Activated CD4-positive, alpha-beta memory T cell treated with anti-CD3 and anti-CD28 coated beads for 36 hours (primary cell): ENCODE measurements at regions not wholly inside any gene's neighbourhood (a gene's known extent, or its start where the extent isn't known, plus 50 kb on each side); places are given as distances from the start of the nearest gene placed in this dataset.

Experiments
- CTCF ChIA-PET: fragments of 350-600 bp; sonication (Branson Sonifier 250); formaldehyde crosslinking; loops from one replicate; lab custom pipeline; 2021; ENCODE audit warnings: antibody characterized with exemption, inconsistent platforms; lab: Charles Lee
- POLR2A ChIA-PET: fragments of 350-600 bp; sonication (Branson Sonifier 250); formaldehyde crosslinking; loops from one replicate; lab custom pipeline; 2021; ENCODE audit warnings: antibody characterized with exemption; lab: Charles Lee
- DNase-seq: peaks from one replicate; pipeline ENCODE4 v3.0.0-alpha.2; 2020
- H3K27ac Mint-ChIP-seq: one replicate; pipeline ENCODE4 v1.8.0; 2021; ENCODE audit warnings: mixed read lengths
- H3K27me3 Mint-ChIP-seq: one replicate; pipeline ENCODE4 v1.8.0; 2021; ENCODE audit warnings: mixed read lengths
- H3K36me3 Mint-ChIP-seq: one replicate; pipeline ENCODE4 v1.8.0; 2021; ENCODE audit warnings: mixed read lengths
- H3K4me1 Mint-ChIP-seq: one replicate; pipeline ENCODE4 v1.8.0; 2021; ENCODE audit warnings: low read depth, mixed read lengths
- H3K4me3 Mint-ChIP-seq: one replicate; pipeline ENCODE4 v1.8.0; 2021; ENCODE audit warnings: mild to moderate bottlenecking, mixed read lengths
- H3K9me3 Mint-ChIP-seq: one replicate; pipeline ENCODE4 v1.8.0; 2021; ENCODE audit warnings: mixed read lengths
- intact Hi-C: fragments of 100-400 bp; cut with micrococcal nuclease; formaldehyde crosslinking; loops from one replicate; pipeline ENCODE4 v1.15.1; 2023

GRCh38 chr2:176689711-176690110, 420.5 kb downstream of the MTX2 start:
- no peaks in the 10 kb centered on the region for H3K4me1 Mint-ChIP-seq
- no peak for DNase-seq
- intact Hi-C loops, result no loop called here
- ChIA-PET CTCF (interaction anchor here (0.6 to 1.2 kb wide), 2 partner anchors 125 to 459 kb away, joined by 3 read pairs; no protein-coding TSS in a partner anchor), POLR2A (no interaction called here)
- no peak overlapping the region for H3K4me3 Mint-ChIP-seq
- H3K27me3 Mint-ChIP-seq, result peaks cover 14% of the 10 kb centered on the region
- H3K36me3 Mint-ChIP-seq, result no peaks in the 10 kb centered on the region
- no peak overlapping the region for H3K27ac Mint-ChIP-seq
- H3K9me3 Mint-ChIP-seq, result no peaks in the 10 kb centered on the region

- POLR2A ChIA-PET, result no interaction called here
Measured at GRCh38 chr2:176691471-176691870, 422.2 kb downstream of the MTX2 start.

DNA sequence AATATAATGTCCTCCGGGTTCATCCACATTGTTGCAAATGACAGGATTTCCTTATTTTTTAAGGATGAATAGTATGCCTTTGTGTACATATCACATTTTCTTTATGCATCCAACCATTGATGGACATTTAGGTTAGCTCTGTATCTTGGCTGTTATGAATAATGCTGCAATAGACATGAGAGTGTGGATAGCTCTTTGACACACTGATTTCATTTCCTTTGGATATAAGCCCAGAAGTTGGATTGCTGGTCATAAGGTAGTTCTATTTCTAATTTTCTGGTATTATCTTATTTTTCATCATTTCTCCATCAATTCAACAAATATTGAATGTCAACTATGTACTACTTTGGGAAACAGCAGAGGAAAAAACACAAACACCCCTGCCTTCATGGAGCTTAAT, 423.3 kb downstream of the MTX2 start:
- no peaks in the 10 kb centered on the region for H3K36me3 Mint-ChIP-seq
- CTCF ChIA-PET, result no interaction called here
- POLR2A ChIA-PET, result no interaction called here
- peaks cover 10% of the 10 kb centered on the region for H3K27me3 Mint-ChIP-seq
- intact Hi-C loops, result no loop called here
- no peaks in the 10 kb centered on the region for H3K9me3 Mint-ChIP-seq
- no peak overlapping the region for H3K4me3 Mint-ChIP-seq
- no peaks in the 10 kb centered on the region for H3K4me1 Mint-ChIP-seq
- H3K27ac Mint-ChIP-seq, result no peak overlapping the region
- DNase-seq, result no peak

More at GRCh38 chr2:176691471-176691870, 422.2 kb downstream of the MTX2 start:
- Mint-ChIP-seq H3K9me3 (no peaks in the 10 kb centered on the region), H3K27ac (no peak overlapping the region), H3K27me3 (peaks cover 10% of the 10 kb centered on the region), H3K36me3 (no peaks in the 10 kb centered on the region), H3K4me3 (no peak overlapping the region), H3K4me1 (no peaks in the 10 kb centered on the region)
- DNase-seq, result no peak
- intact Hi-C loops, result no loop called here
- CTCF ChIA-PET, result no interaction called here

DNA sequence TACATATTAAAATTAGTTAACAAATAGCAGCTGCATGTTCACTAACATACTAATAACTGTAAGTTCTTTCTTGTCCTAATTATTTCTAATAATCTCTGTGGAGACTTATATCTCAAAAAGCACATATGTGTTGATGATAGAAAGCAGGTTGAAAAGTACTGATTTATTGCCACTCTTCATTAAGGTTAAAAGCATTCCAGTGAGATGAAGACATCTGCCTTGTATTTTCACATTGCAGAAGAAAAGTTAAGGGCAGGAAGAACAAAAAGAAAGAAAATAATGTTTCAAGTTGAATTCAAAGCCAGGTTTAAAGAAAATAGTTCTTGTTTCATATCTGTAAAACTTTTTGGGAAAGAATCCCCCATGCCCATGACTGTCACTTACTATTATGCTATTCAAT, 429.9 kb downstream of the MTX2 start:
- Mint-ChIP-seq H3K27ac (no peak overlapping the region), H3K27me3 (peaks cover 6% of the 10 kb centered on the region), H3K4me1 (no peaks in the 10 kb centered on the region), H3K9me3 (no peaks in the 10 kb centered on the region), H3K4me3 (no peak overlapping the region), H3K36me3 (no peaks in the 10 kb centered on the region)
- POLR2A ChIA-PET, result no interaction called here
- no peak for DNase-seq
- intact Hi-C loops, result no loop called here
- CTCF ChIA-PET, result no interaction called here

GRCh38 chr2:176699644-176700043, 430.4 kb downstream of the MTX2 start:
- CTCF ChIA-PET, result no interaction called here
- POLR2A ChIA-PET, result no interaction called here
- Mint-ChIP-seq H3K4me3 (no peak overlapping the region), H3K36me3 (no peaks in the 10 kb centered on the region), H3K27me3 (peaks cover 6% of the 10 kb centered on the region), H3K9me3 (no peaks in the 10 kb centered on the region), H3K27ac (no peak overlapping the region), H3K4me1 (no peaks in the 10 kb centered on the region)
- DNase-seq, result no peak
- intact Hi-C loops, result no loop called here

DNA sequence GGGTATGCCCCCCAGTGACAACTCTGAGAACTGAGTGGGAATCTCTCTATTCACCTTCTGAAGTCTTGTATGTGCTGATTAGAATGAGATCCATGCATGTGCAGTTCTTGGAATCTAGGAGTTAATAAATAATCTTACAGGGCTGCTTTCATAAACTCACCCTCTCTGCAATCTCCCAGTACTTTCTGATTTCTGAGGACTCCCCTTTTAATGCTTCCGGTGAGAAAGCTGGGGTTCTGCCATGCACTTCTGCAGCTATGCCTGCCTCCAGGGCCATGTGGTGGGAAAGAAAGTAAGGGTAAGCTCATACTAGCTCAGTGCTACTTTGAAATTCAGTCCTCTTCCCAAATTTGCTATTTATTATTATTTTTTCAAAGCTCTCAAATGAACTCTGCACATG, 432.9 kb downstream of the MTX2 start:
- H3K27ac Mint-ChIP-seq, result no peak overlapping the region
- DNase-seq, result no peak
- no peaks in the 10 kb centered on the region for H3K36me3 Mint-ChIP-seq
- CTCF ChIA-PET, result no interaction called here
- peaks cover 8% of the 10 kb centered on the region for H3K27me3 Mint-ChIP-seq
- POLR2A ChIA-PET, result no interaction called here
- H3K4me1 Mint-ChIP-seq, result no peaks in the 10 kb centered on the region
- no peaks in the 10 kb centered on the region for H3K9me3 Mint-ChIP-seq
- intact Hi-C loops, result no loop called here
- no peak overlapping the region for H3K4me3 Mint-ChIP-seq

DNA sequence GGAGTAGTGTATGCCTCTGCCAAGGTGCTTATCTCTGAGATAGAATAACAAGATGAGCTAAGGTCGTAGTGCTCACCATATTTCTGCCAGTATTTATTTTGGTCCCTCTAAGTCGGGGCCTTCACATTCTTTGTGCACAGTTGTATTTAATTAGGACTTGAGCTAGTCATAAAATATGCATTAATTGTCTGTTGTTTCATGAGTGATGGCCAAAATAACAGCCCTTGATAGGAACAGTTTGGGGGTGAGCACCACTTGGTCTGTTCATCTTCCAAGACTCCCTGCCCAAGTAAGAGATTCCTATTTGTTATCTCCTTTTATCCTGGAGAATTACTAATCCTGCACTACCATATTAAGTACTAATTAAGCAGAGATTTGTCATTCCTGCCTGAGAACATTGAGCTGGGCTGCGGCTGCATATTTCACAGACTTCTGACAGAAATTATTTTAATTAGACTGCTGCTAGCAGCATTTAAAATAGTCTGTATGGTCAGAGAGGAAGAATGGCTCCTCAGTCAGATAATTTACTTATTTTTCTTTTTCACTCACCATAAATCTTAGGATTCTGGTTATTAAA, 435.1 kb downstream of the MTX2 start:
- H3K9me3 Mint-ChIP-seq, result no peaks in the 10 kb centered on the region
- no peak for DNase-seq
- intact Hi-C loops, result no loop called here
- ChIA-PET CTCF (no interaction called here), POLR2A (no interaction called here)
- H3K27me3 Mint-ChIP-seq, result peaks cover 8% of the 10 kb centered on the region
- no peak overlapping the region for H3K4me3 Mint-ChIP-seq
- no peaks in the 10 kb centered on the region for H3K4me1 Mint-ChIP-seq
- H3K27ac Mint-ChIP-seq, result no peak overlapping the region
- H3K36me3 Mint-ChIP-seq, result no peaks in the 10 kb centered on the region

- DNase-seq, result no peak
- H3K27ac Mint-ChIP-seq, result no peak overlapping the region
- no peaks in the 10 kb centered on the region for H3K4me1 Mint-ChIP-seq
Measured at GRCh38 chr2:176709149-176709951, 440.1 kb downstream of the MTX2 start.

DNA sequence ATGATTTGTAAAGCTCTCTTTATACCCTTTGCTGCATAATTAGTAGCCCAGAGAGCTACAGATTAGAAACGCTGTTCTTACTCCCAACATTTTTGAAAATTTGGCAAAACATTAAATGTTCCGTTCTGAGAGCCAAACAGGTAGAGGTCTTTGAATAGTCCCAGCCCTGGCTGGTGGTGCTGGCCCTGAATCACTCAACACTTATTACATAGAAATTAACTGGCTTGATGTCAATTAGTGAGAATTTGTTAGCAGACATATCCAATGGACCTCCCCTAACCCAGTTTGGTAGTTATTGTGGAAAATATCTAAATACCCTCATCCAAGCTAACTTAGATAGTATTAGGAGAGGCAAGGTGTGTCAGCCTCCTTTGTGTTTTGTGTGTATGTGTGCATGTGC, 440.7 kb downstream of the MTX2 start:
- ChIA-PET POLR2A (no interaction called here), CTCF (interaction anchor here (0.9 kb wide), 1 partner anchor 56 kb away, joined by 3 read pairs; no protein-coding TSS in a partner anchor)
- H3K9me3 Mint-ChIP-seq, result no peaks in the 10 kb centered on the region
- DNase-seq, result no peak
- H3K4me3 Mint-ChIP-seq, result no peak overlapping the region
- H3K4me1 Mint-ChIP-seq, result no peaks in the 10 kb centered on the region
- no peak overlapping the region for H3K27ac Mint-ChIP-seq
- no peaks in the 10 kb centered on the region for H3K36me3 Mint-ChIP-seq
- peaks cover 15% of the 10 kb centered on the region for H3K27me3 Mint-ChIP-seq
- intact Hi-C loops, result no loop called here

More at GRCh38 chr2:176709149-176709951, 440.1 kb downstream of the MTX2 start:
- Mint-ChIP-seq H3K36me3 (no peaks in the 10 kb centered on the region), H3K27me3 (peaks cover 15% of the 10 kb centered on the region), H3K4me3 (no peak overlapping the region), H3K9me3 (no peaks in the 10 kb centered on the region)
- ChIA-PET POLR2A (no interaction called here), CTCF (no interaction called here)
- intact Hi-C loops, result no loop called here

DNA sequence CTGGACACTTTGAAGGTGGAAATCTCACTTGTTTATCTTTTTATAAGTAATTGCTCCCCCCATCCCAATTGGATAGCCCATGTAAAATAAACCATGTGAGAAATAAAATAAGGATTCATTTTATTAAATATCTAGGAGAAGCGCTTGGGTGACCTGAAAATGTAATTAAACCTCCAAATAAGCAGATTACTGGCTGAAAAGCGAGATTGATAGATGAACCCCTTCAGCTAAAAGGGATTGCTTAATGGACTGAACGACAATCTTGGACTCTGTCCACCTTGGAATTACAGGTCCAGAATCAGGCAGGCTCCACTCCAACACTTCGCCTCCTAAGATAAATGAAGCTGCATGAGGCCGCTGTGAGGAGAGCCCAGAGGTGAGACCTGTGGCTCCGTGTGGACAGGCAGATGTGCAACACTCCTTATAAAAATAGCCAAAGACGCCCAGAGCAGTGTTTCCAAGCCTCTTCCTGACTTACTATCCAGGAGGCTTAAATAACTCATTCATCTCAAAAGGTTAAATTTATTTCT, 441.5 kb downstream of the MTX2 start:
- H3K36me3 Mint-ChIP-seq, result no peaks in the 10 kb centered on the region
- no peak for DNase-seq
- CTCF ChIA-PET, result interaction anchor here (0.9 kb wide), 1 partner anchor 57 kb away, joined by 3 read pairs; no protein-coding TSS in a partner anchor
- intact Hi-C loops, result no loop called here
- no peaks in the 10 kb centered on the region for H3K9me3 Mint-ChIP-seq
- H3K4me1 Mint-ChIP-seq, result no peaks in the 10 kb centered on the region
- no peak overlapping the region for H3K27ac Mint-ChIP-seq
- H3K27me3 Mint-ChIP-seq, result peaks cover 15% of the 10 kb centered on the region
- POLR2A ChIA-PET, result no interaction called here
- no peak overlapping the region for H3K4me3 Mint-ChIP-seq

- Mint-ChIP-seq H3K4me1 (no peaks in the 10 kb centered on the region), H3K36me3 (no peaks in the 10 kb centered on the region), H3K9me3 (no peaks in the 10 kb centered on the region), H3K27me3 (no peaks in the 10 kb centered on the region), H3K27ac (no peak overlapping the region), H3K4me3 (no peak overlapping the region)
- intact Hi-C loops, result no loop called here
- POLR2A ChIA-PET, result no interaction called here
- no peak for DNase-seq
- CTCF ChIA-PET, result interaction anchor here (0.7 kb wide), 1 partner anchor 1237 kb away, joined by 3 read pairs; no protein-coding TSS in a partner anchor
Measured at GRCh38 chr2:176725873-176726645, 456.8 kb downstream of the MTX2 start.

- Mint-ChIP-seq H3K27me3 (no peaks in the 10 kb centered on the region), H3K4me3 (no peak overlapping the region), H3K4me1 (no peaks in the 10 kb centered on the region), H3K9me3 (no peaks in the 10 kb centered on the region), H3K27ac (no peak overlapping the region), H3K36me3 (no peaks in the 10 kb centered on the region)
- POLR2A ChIA-PET, result no interaction called here
- CTCF ChIA-PET, result no interaction called here
- DNase-seq, result no peak
- intact Hi-C loops, result no loop called here
Measured at GRCh38 chr2:176727696-176728095, 458.5 kb downstream of the MTX2 start.
